BE2C (cell line): ENCODE measurements at regions not wholly inside any gene's neighbourhood (a gene's known extent, or its start where the extent isn't known, plus 50 kb on each side); places are given as distances from the start of the nearest gene placed in this dataset.

Experiments
- DNase-seq: peaks from one replicate; pipeline ENCODE4 v3.0.0-alpha.2; 2020
- H3K27me3 ChIP-seq: fragments of 250-450 bp; sonication (Bioruptor Pico); 2 replicates; pipeline ENCODE4 v1.5.1; 2020; ENCODE audit warnings: mild to moderate bottlenecking
- H3K36me3 ChIP-seq: fragments of 250-450 bp; sonication (Bioruptor Pico); 2 replicates; pipeline ENCODE4 v1.5.1; 2020; ENCODE audit warnings: mild to moderate bottlenecking
- H3K4me1 ChIP-seq: fragments of 250-450 bp; sonication (Bioruptor Pico); 2 replicates; pipeline ENCODE4 v1.5.1; 2020
- H3K4me3 ChIP-seq: 2 replicates; pipeline ENCODE4 v1.5.1; 2011; ENCODE audit warnings: low read depth, low read length
- H3K9me3 ChIP-seq: fragments of 250-450 bp; sonication (Bioruptor Pico); 2 replicates; pipeline ENCODE4 v1.5.1; 2020
- CTCF ChIP-seq: IDR thresholded peaks from 2 replicates; pipeline ENCODE4 v1.5.1; 2012; ENCODE audit warnings: mild to moderate bottlenecking, low read depth, low read length

GRCh38 chr11:57871231-57871630 lies 109.6 kb downstream of the CTNND1 start:
- TF ChIP-seq CTCF, result no peak
- no peaks in the 10 kb centered on the region for H3K27me3 ChIP-seq
- no peak overlapping the region for H3K4me3 ChIP-seq
- H3K4me1 ChIP-seq, result no peaks in the 10 kb centered on the region
- no peaks in the 10 kb centered on the region for H3K36me3 ChIP-seq
- H3K9me3 ChIP-seq, result no peaks in the 10 kb centered on the region
- no peak for DNase-seq

GRCh38 chr11:57873196-57873911 lies 111.8 kb downstream of the CTNND1 start:
- no peaks in the 10 kb centered on the region for H3K27me3 ChIP-seq
- H3K9me3 ChIP-seq, result no peaks in the 10 kb centered on the region
- TF ChIP-seq CTCF, result no peak
- H3K4me3 ChIP-seq, result no peak overlapping the region
- H3K36me3 ChIP-seq, result no peaks in the 10 kb centered on the region
- no peaks in the 10 kb centered on the region for H3K4me1 ChIP-seq
- no peak for DNase-seq

GRCh38 chr11:57874981-57875380 lies 113.4 kb downstream of the CTNND1 start:
- no peak for DNase-seq
- Histone ChIP-seq H3K9me3 (no peaks in the 10 kb centered on the region), H3K36me3 (no peaks in the 10 kb centered on the region), H3K4me1 (no peaks in the 10 kb centered on the region), H3K27me3 (no peaks in the 10 kb centered on the region), H3K4me3 (no peak overlapping the region)
- no peak for TF ChIP-seq CTCF

- TF ChIP-seq CTCF, result no peak
- Histone ChIP-seq H3K9me3 (no peaks in the 10 kb centered on the region), H3K27me3 (no peaks in the 10 kb centered on the region), H3K4me3 (no peak overlapping the region), H3K4me1 (no peaks in the 10 kb centered on the region), H3K36me3 (no peaks in the 10 kb centered on the region)
- DNase-seq, result no peak
Observed at GRCh38 chr11:57881647-57882046, 120.0 kb downstream of the CTNND1 start.

GRCh38 chr11:57883630-57884029 lies 122.0 kb downstream of the CTNND1 start:
- no peak for DNase-seq
- no peaks in the 10 kb centered on the region for H3K36me3 ChIP-seq
- no peak for TF ChIP-seq CTCF
- no peak overlapping the region for H3K4me3 ChIP-seq
- H3K9me3 ChIP-seq, result no peaks in the 10 kb centered on the region
- no peaks in the 10 kb centered on the region for H3K27me3 ChIP-seq
- H3K4me1 ChIP-seq, result no peaks in the 10 kb centered on the region

GRCh38 chr11:57885298-57886050 lies 123.9 kb downstream of the CTNND1 start:
- Histone ChIP-seq H3K4me1 (no peaks in the 10 kb centered on the region), H3K27me3 (no peaks in the 10 kb centered on the region), H3K4me3 (no peak overlapping the region), H3K36me3 (no peaks in the 10 kb centered on the region), H3K9me3 (no peaks in the 10 kb centered on the region)
- no peak for DNase-seq
- TF ChIP-seq CTCF, result no peak
